Spleen (tissue), 7 donors: ENCODE measurements at regions not wholly inside any gene's neighbourhood (a gene's known extent, or its start where the extent isn't known, plus 50 kb on each side); places are given as distances from the start of the nearest gene placed in this dataset.

Experiments
- CTCF ChIP-seq, 11 experiments: fragments of 200-600 bp in 7 of 11; fragments of 450-650 bp in 4 of 11; sonication (generic) in 4 of 11; IDR thresholded peaks in 8 of 11; conservative IDR thresholded peaks in 3 of 11; 1 replicate in 7 of 11; 2 replicates in 4 of 11; pipeline versions ENCODE4 v1.4.0 to v1.8.0; 2016 to 2021; ENCODE audit warnings: antibody characterized with exemption in 11 of 11, inconsistent platforms in 4 of 11, mild to moderate bottlenecking in 1 of 11
- POLR2AphosphoS5 ChIP-seq, 3 donors: sonication (generic); formaldehyde crosslinking; IDR thresholded peaks; one replicate each; pipeline ENCODE4 v1.5.1; 2017; ENCODE audit warnings: antibody characterized with exemption in 3 of 3
- donor health status: DM: no; HTN: no; CAD: no; lungs with moderate emphysema.
- donor health status: DM: no; HTN: no; CAD: no.
- donor health status: DM: no; HTN: no; CAD: no.

GRCh38 chr18:61754039-61754583 lies 138.7 kb downstream of the RNF152 start:
- TF ChIP-seq CTCF (IDR thresholded peaks at IDR 0.05 in 8 of 11, conservative IDR thresholded peaks at IDR 0.05 in 3 of 11) (no peak), POLR2AphosphoS5 (IDR thresholded peaks at IDR 0.05) (no peak)
